AG04450 (cell line): ENCODE measurements at regions not wholly inside any gene's neighbourhood (a gene's known extent, or its start where the extent isn't known, plus 50 kb on each side); places are given as distances from the start of the nearest gene placed in this dataset.

Experiments used
- CTCF ChIA-PET: fragments of 300-600, 350-600 bp; formaldehyde crosslinking; extraction: SDS; loops from one replicate; lab custom pipeline; 2022; ENCODE audit warnings: antibody characterized with exemption, inconsistent platforms; lab: Charles Lee
- POLR2A ChIA-PET: fragments of 350-600 bp; formaldehyde crosslinking; extraction: SDS; loops from one replicate; lab custom pipeline; 2021; ENCODE audit warnings: antibody characterized with exemption, inconsistent platforms; lab: Yijun Ruan, JAX
- DNase-seq: peaks from one replicate; pipeline ENCODE4 v3.0.0-alpha.2; 2011; ENCODE audit warnings: low read depth, low spot score
- H3K27ac ChIP-seq: one replicate; pipeline ENCODE4 v1.5.1; 2012; ENCODE audit warnings: low read depth, low read length, control low read depth
- H3K27me3 ChIP-seq: one replicate; pipeline ENCODE4 v1.6.0; 2012; ENCODE audit warnings: low read length; ENCODE audit not compliant: control insufficient read depth, insufficient read depth
- H3K4me3 ChIP-seq: 2 replicates; pipeline ENCODE4 v1.5.1; 2011; ENCODE audit warnings: mild to moderate bottlenecking, low read depth, low read length, control low read depth
- H3K9me3 ChIP-seq: 2 replicates; pipeline ENCODE4 v1.5.1; 2012; ENCODE audit warnings: low read length; ENCODE audit not compliant: control insufficient read depth, insufficient read depth
- TF ChIP-seq, protein P1 (sequence below): IDR thresholded peaks from 2 replicates; pipeline ENCODE4 v1.5.1; 2011; ENCODE audit warnings: low read depth, low read length, control low read depth, inconsistent platforms

- H3K27ac ChIP-seq = no peak overlapping the region
- ChIA-PET POLR2A (no interaction called here), CTCF (no interaction called here)
- TF ChIP-seq, protein P1, sequence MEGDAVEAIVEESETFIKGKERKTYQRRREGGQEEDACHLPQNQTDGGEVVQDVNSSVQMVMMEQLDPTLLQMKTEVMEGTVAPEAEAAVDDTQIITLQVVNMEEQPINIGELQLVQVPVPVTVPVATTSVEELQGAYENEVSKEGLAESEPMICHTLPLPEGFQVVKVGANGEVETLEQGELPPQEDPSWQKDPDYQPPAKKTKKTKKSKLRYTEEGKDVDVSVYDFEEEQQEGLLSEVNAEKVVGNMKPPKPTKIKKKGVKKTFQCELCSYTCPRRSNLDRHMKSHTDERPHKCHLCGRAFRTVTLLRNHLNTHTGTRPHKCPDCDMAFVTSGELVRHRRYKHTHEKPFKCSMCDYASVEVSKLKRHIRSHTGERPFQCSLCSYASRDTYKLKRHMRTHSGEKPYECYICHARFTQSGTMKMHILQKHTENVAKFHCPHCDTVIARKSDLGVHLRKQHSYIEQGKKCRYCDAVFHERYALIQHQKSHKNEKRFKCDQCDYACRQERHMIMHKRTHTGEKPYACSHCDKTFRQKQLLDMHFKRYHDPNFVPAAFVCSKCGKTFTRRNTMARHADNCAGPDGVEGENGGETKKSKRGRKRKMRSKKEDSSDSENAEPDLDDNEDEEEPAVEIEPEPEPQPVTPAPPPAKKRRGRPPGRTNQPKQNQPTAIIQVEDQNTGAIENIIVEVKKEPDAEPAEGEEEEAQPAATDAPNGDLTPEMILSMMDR = no peak
- no peak overlapping the region for H3K4me3 ChIP-seq
- H3K9me3 ChIP-seq = peaks cover 13% of the 10 kb centered on the region; the same call in 1 of the 2 replicates
- H3K27me3 ChIP-seq = no peaks in the 10 kb centered on the region
- no peak for DNase-seq
Measured at GRCh38 chr2:240254337-240255164, 114.1 kb upstream of the OTOS start.

DNA sequence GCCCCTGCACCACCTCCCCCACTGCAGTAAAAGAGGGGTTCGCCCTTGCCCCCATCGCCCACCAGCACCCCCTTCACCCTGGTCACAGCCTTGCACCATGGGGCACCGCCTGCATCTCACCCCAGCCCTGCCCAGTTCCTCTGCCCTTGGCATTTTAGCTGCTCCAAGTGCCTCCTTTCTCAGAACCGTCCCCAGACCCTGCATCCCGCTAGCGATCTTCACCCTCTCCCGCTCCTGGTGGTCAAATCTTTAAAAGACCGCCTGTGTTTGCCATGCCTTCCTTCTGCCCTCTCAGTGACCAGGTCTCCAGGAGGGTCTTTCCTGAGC is 114.7 kb upstream of the OTOS start:
- CTCF ChIA-PET = no interaction called here

DNA sequence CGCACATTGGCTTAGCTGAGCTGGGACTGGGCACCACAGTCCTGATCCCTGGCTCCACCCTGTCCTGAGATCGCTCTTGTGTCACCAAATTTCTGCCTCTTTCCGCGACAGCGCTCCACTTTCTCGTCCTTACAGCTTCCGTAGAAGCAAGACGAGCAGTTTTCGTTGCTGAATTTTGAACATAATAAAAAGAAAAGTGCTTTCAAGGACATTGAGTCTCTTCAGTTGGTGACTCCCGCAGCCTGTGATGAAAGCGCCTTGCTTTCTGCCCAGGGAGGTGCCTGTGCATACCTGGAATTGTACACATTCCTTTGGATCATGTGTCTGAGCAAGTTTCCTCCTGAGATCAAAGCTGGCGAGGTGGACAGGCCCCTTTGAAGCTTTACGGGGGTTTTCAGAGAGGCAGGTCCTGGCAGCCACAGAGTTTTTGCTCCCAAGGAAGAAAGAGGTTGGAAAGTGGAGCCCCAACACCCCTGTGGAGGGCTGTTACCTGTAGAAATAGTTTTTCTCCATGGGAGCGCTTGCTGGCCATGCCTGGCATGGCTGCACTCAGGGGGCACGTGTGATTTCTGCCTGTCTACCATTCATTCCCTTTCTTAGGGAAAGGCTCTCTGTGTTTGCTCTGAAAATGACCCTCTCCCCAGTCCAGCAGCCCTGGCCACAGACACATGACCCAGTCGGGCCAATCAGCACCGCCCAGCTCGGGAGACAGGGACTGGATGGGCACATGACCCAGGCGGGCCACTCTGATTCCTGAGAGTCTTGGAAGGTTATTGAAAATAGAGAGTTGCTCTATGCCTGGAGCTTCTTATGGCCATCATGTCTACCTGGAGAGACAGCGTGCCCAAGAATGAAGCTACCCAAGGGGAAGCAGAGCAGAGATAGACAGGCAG is 115.6 kb upstream of the OTOS start:
- ChIA-PET POLR2A (no interaction called here), CTCF (no interaction called here)
- Histone ChIP-seq H3K27ac (no peak overlapping the region), H3K9me3 (peaks cover 13% of the 10 kb centered on the region; the same call in 1 of the 2 replicates), H3K27me3 (no peaks in the 10 kb centered on the region), H3K4me3 (no peak overlapping the region)
- no peak for DNase-seq
- TF ChIP-seq, protein P1 = no peak

More for the DNA sequence above, 114.7 kb upstream of the OTOS start:
- no peak overlapping the region for H3K27ac ChIP-seq
- no peak for DNase-seq
- H3K27me3 ChIP-seq = no peaks in the 10 kb centered on the region
- peaks cover 13% of the 10 kb centered on the region; the same call in 1 of the 2 replicates for H3K9me3 ChIP-seq
- TF ChIP-seq, protein P1 = no peak
- POLR2A ChIA-PET = no interaction called here
- H3K4me3 ChIP-seq = no peak overlapping the region

DNA sequence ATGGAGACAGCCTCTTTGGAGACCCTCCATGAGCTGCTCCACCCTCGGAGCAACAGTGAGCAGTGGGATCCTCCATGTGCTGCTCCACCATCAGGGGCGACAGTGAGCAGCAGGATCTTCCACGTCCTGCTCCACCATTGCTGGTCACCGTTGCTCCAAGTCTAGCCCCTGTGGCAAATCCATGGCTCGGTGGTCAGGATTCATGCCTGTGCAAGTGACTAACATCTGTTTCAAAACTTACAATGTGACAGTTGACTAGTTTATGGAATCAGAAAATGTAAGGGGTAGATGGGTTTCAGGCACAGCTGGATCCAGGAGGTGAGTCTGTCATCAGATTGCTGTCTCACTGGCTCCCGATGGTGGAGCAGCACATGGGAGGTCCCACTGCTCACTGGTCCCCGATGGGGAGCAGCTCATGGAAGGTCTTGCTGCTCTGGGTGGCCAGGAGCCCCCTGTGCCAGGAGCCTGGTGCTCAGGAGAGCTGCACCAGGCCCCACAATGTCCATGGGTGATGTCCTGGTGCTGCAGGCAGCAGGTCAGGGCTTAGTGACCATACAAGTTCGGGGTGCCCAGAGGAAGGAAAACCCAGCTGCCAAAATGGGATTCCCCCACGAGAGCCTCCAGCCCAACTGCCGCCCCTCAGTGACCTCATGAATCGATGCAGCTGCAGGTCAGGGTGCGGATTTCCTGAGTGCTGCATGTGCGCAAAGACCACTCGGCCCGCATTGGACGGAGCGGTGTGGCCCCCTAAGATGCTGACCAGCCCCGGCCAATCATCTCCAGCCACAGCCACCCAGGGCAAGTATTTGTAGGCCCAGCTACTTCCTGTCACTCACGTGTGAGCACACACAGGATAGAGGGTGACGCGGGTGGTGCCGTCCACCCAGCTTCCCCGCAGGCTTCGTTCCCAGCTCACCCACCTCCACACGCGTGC is 116.5 kb upstream of the OTOS start:
- POLR2A ChIA-PET = interaction anchor here (0.8 kb wide), 1 partner anchor 34 kb away, joined by 3 read pairs; no protein-coding TSS in a partner anchor

More for the DNA sequence above, 116.5 kb upstream of the OTOS start:
- CTCF ChIA-PET = no interaction called here
- TF ChIP-seq, protein P1 = no peak
- no peak for DNase-seq
- H3K4me3 ChIP-seq = no peak overlapping the region
- H3K9me3 ChIP-seq = peaks cover 13% of the 10 kb centered on the region; the same call in 1 of the 2 replicates
- H3K27ac ChIP-seq = no peak overlapping the region
- no peaks in the 10 kb centered on the region for H3K27me3 ChIP-seq
